ENCODE measurements at regions not wholly inside any gene's neighbourhood (a gene's known extent, or its start where the extent isn't known, plus 50 kb on each side); places are given as distances from the start of the nearest gene placed in this dataset.

GRCh38 chr3:159765030-159765859 is 223.4 kb upstream of the IL12A start:
- intact Hi-C loops (cut with micrococcal nuclease) = no loop called here
- CTCF ChIA-PET = no interaction called here
- no peaks in the 10 kb centered on the region for H3K36me3 Mint-ChIP-seq (ENCODE audit: low read depth)

GRCh38 chr3:159765860-159766294 is 222.8 kb upstream of the IL12A start:
- intact Hi-C loops (cut with micrococcal nuclease) = no loop called here
- no peak for DNase-seq
- H3K27me3 Mint-ChIP-seq (ENCODE audit: low read depth) = peaks cover 42% of the 10 kb centered on the region
- no peaks in the 10 kb centered on the region for H3K36me3 Mint-ChIP-seq (ENCODE audit: low read depth)
- no peak overlapping the region for H3K4me3 Mint-ChIP-seq
- no peaks in the 10 kb centered on the region for H3K9me3 Mint-ChIP-seq
- CTCF ChIA-PET = interaction anchor here (0.6 to 1.0 kb wide), 2 partner anchors 20 to 35 kb away, joined by 3 read pairs; no protein-coding TSS in a partner anchor
- H3K27ac Mint-ChIP-seq = no peak overlapping the region
- H3K4me1 Mint-ChIP-seq (ENCODE audit: low read depth) = peaks cover 16% of the 10 kb centered on the region

More at GRCh38 chr3:159765030-159765859, 223.4 kb upstream of the IL12A start:
- H3K27me3 Mint-ChIP-seq (ENCODE audit: low read depth) = peaks cover 42% of the 10 kb centered on the region
- H3K9me3 Mint-ChIP-seq = no peaks in the 10 kb centered on the region
- peaks cover 16% of the 10 kb centered on the region for H3K4me1 Mint-ChIP-seq (ENCODE audit: low read depth)
- peak; percentile 8 for DNase-seq
- H3K4me3 Mint-ChIP-seq = peak overlapping the region; percentile 46
- H3K27ac Mint-ChIP-seq = no peak overlapping the region

- Mint-ChIP-seq H3K9me3 (no peaks in the 10 kb centered on the region), H3K27me3 (ENCODE audit: low read depth) (peaks cover 37% of the 10 kb centered on the region), H3K27ac (no peak overlapping the region), H3K36me3 (ENCODE audit: low read depth) (no peaks in the 10 kb centered on the region), H3K4me3 (no peak overlapping the region), H3K4me1 (ENCODE audit: low read depth) (peaks cover 16% of the 10 kb centered on the region)
- intact Hi-C loops (cut with micrococcal nuclease) = no loop called here
- no peak for DNase-seq
- CTCF ChIA-PET = interaction anchor here (0.6 to 1.0 kb wide), 2 partner anchors 36 to 801 kb away, joined by 3 read pairs; no protein-coding TSS in a partner anchor
Observed at GRCh38 chr3:159766563-159767185, 222.0 kb upstream of the IL12A start.

- Mint-ChIP-seq H3K9me3 (no peaks in the 10 kb centered on the region), H3K36me3 (ENCODE audit: low read depth) (no peaks in the 10 kb centered on the region), H3K27ac (no peak overlapping the region), H3K4me1 (ENCODE audit: low read depth) (peaks cover under 1% of the 10 kb centered on the region), H3K4me3 (no peak overlapping the region), H3K27me3 (ENCODE audit: low read depth) (peaks cover 20% of the 10 kb centered on the region)
- CTCF ChIA-PET = interaction anchor here (1.0 to 1.2 kb wide), 2 partner anchors 11 to 505 kb away, joined by 3 to 4 read pairs; no protein-coding TSS in a partner anchor
- intact Hi-C loops (cut with micrococcal nuclease) = no loop called here
- no peak for DNase-seq
Observed at GRCh38 chr3:159770998-159771397, 217.6 kb upstream of the IL12A start.

GRCh38 chr3:159771865-159772611 is 216.6 kb upstream of the IL12A start:
- Mint-ChIP-seq H3K9me3 (no peaks in the 10 kb centered on the region), H3K4me1 (ENCODE audit: low read depth) (no peaks in the 10 kb centered on the region), H3K4me3 (no peak overlapping the region), H3K36me3 (ENCODE audit: low read depth) (no peaks in the 10 kb centered on the region), H3K27ac (no peak overlapping the region), H3K27me3 (ENCODE audit: low read depth) (peaks cover 18% of the 10 kb centered on the region)
- intact Hi-C loops (cut with micrococcal nuclease) = no loop called here
- CTCF ChIA-PET = no interaction called here
- no peak for DNase-seq

- H3K4me3 Mint-ChIP-seq = no peak overlapping the region
- no peak for DNase-seq
- intact Hi-C loops (cut with micrococcal nuclease) = no loop called here
- H3K9me3 Mint-ChIP-seq = no peaks in the 10 kb centered on the region
- no peak overlapping the region for H3K27ac Mint-ChIP-seq
- H3K36me3 Mint-ChIP-seq (ENCODE audit: low read depth) = no peaks in the 10 kb centered on the region
- peaks cover 18% of the 10 kb centered on the region for H3K27me3 Mint-ChIP-seq (ENCODE audit: low read depth)
- CTCF ChIA-PET = no interaction called here
- no peaks in the 10 kb centered on the region for H3K4me1 Mint-ChIP-seq (ENCODE audit: low read depth)
Observed at GRCh38 chr3:159773706-159774105, 214.9 kb upstream of the IL12A start.

GRCh38 chr3:159775372-159775961 is 213.2 kb upstream of the IL12A start:
- no peak for DNase-seq
- Mint-ChIP-seq H3K9me3 (no peaks in the 10 kb centered on the region), H3K4me1 (ENCODE audit: low read depth) (no peaks in the 10 kb centered on the region), H3K27me3 (ENCODE audit: low read depth) (peaks cover 18% of the 10 kb centered on the region), H3K36me3 (ENCODE audit: low read depth) (no peaks in the 10 kb centered on the region), H3K4me3 (no peak overlapping the region), H3K27ac (no peak overlapping the region)
- CTCF ChIA-PET = no interaction called here
- intact Hi-C loops (cut with micrococcal nuclease) = no loop called here

- H3K4me3 Mint-ChIP-seq = no peak overlapping the region
- H3K27ac Mint-ChIP-seq = no peak overlapping the region
- CTCF ChIA-PET = no interaction called here
- H3K9me3 Mint-ChIP-seq = no peaks in the 10 kb centered on the region
- H3K4me1 Mint-ChIP-seq (ENCODE audit: low read depth) = no peaks in the 10 kb centered on the region
- H3K27me3 Mint-ChIP-seq (ENCODE audit: low read depth) = peaks cover 16% of the 10 kb centered on the region
- H3K36me3 Mint-ChIP-seq (ENCODE audit: low read depth) = no peaks in the 10 kb centered on the region
- intact Hi-C loops (cut with micrococcal nuclease) = no loop called here
- DNase-seq = no peak
Observed at GRCh38 chr3:159776779-159777178, 211.9 kb upstream of the IL12A start.

- intact Hi-C loops (cut with micrococcal nuclease) = no loop called here
- no peak overlapping the region for H3K4me3 Mint-ChIP-seq
- no peak overlapping the region for H3K27ac Mint-ChIP-seq
- no peaks in the 10 kb centered on the region for H3K9me3 Mint-ChIP-seq
- no peak for DNase-seq
- H3K36me3 Mint-ChIP-seq (ENCODE audit: low read depth) = no peaks in the 10 kb centered on the region
- CTCF ChIA-PET = interaction anchor here (0.7 kb wide), 1 partner anchor 40 kb away, joined by 5 read pairs; no protein-coding TSS in a partner anchor
- no peaks in the 10 kb centered on the region for H3K4me1 Mint-ChIP-seq (ENCODE audit: low read depth)
- H3K27me3 Mint-ChIP-seq (ENCODE audit: low read depth) = peaks cover 7% of the 10 kb centered on the region
Observed at GRCh38 chr3:159779883-159780282, 208.8 kb upstream of the IL12A start.

- intact Hi-C loops (cut with micrococcal nuclease) = no loop called here
- CTCF ChIA-PET = interaction anchor here (1.0 kb wide), 1 partner anchor 11 kb away, joined by 3 read pairs; no protein-coding TSS in a partner anchor
- H3K4me3 Mint-ChIP-seq = no peak overlapping the region
- DNase-seq = no peak
- H3K36me3 Mint-ChIP-seq (ENCODE audit: low read depth) = no peaks in the 10 kb centered on the region
- no peaks in the 10 kb centered on the region for H3K4me1 Mint-ChIP-seq (ENCODE audit: low read depth)
- H3K27ac Mint-ChIP-seq = no peak overlapping the region
- peaks cover 3% of the 10 kb centered on the region for H3K27me3 Mint-ChIP-seq (ENCODE audit: low read depth)
- H3K9me3 Mint-ChIP-seq = no peaks in the 10 kb centered on the region
Observed at GRCh38 chr3:159781867-159782266, 206.8 kb upstream of the IL12A start.

- DNase-seq = no peak
- CTCF ChIA-PET = interaction anchor here (0.6 kb wide), 1 partner anchor 269 kb away, joined by 4 read pairs; no protein-coding TSS in a partner anchor
- no peaks in the 10 kb centered on the region for H3K9me3 Mint-ChIP-seq
- H3K4me3 Mint-ChIP-seq = no peak overlapping the region
- intact Hi-C loops (cut with micrococcal nuclease) = no loop called here
- H3K36me3 Mint-ChIP-seq (ENCODE audit: low read depth) = no peaks in the 10 kb centered on the region
- H3K4me1 Mint-ChIP-seq (ENCODE audit: low read depth) = no peaks in the 10 kb centered on the region
- H3K27me3 Mint-ChIP-seq (ENCODE audit: low read depth) = peaks cover 6% of the 10 kb centered on the region
- H3K27ac Mint-ChIP-seq = no peak overlapping the region
Observed at GRCh38 chr3:159782724-159783421, 205.8 kb upstream of the IL12A start.
